HEK293 (cell line): ENCODE measurements at regions not wholly inside any gene's neighbourhood (a gene's known extent, or its start where the extent isn't known, plus 50 kb on each side); places are given as distances from the start of the nearest gene placed in this dataset.

Experiments used
- CTCF ChIA-PET: fragments of 350-600 bp; formaldehyde crosslinking; extraction: SDS; loops from one replicate; lab custom pipeline; 2021; ENCODE audit warnings: antibody characterized with exemption; lab: Yijun Ruan, JAX
- POLR2A ChIA-PET: fragments of 300-600 bp; formaldehyde crosslinking; extraction: SDS; loops from one replicate; lab custom pipeline; 2020; ENCODE audit warnings: antibody characterized with exemption, inconsistent platforms; lab: Yijun Ruan, JAX
- H3K27ac ChIP-seq: fragments of 200-500 bp; sonication (Bioruptor generic); 2 replicates; pipeline ENCODE4 v1.5.1; 2014; ENCODE audit warnings: low read depth, low read length, control low read depth, inconsistent platforms; ENCODE audit errors: extremely low read depth
- H3K36me3 ChIP-seq, 2 experiments: fragments of 200-500 bp in 1 of 2; sonication (Bioruptor generic) in 1 of 2; 1 replicate in 1 of 2; 2 replicates in 1 of 2; pipeline ENCODE4 v1.5.1; 2014 to 2017; ENCODE audit warnings: inconsistent platforms in 2 of 2, low read length in 2 of 2; ENCODE audit not compliant: control insufficient read depth in 2 of 2, insufficient read depth in 1 of 2
- H3K4me1 ChIP-seq: fragments of 200-500 bp; sonication (Bioruptor generic); 2 replicates; pipeline ENCODE4 v1.5.1; 2014; ENCODE audit warnings: mild to moderate bottlenecking, low read length, inconsistent platforms; ENCODE audit not compliant: control insufficient read depth, insufficient read depth
- H3K4me3 ChIP-seq: 2 replicates; pipeline ENCODE4 v1.5.1; 2011; ENCODE audit warnings: low read depth, mild to moderate bottlenecking, control low read depth, low read length, moderate library complexity
- H3K9me3 ChIP-seq: fragments of 200-500 bp; sonication (Bioruptor generic); 2 replicates; pipeline ENCODE4 v1.5.1; 2014; ENCODE audit warnings: low read depth, low read length, inconsistent platforms; ENCODE audit not compliant: control insufficient read depth, insufficient read depth
- BCL11A ChIP-seq: fragments of 450-650 bp; formaldehyde crosslinking; IDR thresholded peaks from 2 replicates; pipeline ENCODE4 v1.5.1; 2016; ENCODE audit warnings: low read depth, missing biosample characterization, missing genetic modification characterization
- GLI4 ChIP-seq: fragments of 450-650 bp; formaldehyde crosslinking; IDR thresholded peaks from 2 replicates; pipeline ENCODE4 v1.5.1; 2016; ENCODE audit warnings: missing biosample characterization, missing genetic modification characterization
- GLIS2 ChIP-seq: fragments of 450-650 bp; formaldehyde crosslinking; IDR thresholded peaks from 2 replicates; pipeline ENCODE4 v1.5.1; 2016; ENCODE audit warnings: missing biosample characterization, missing genetic modification characterization
- HOXD13 ChIP-seq: sonication (generic); formaldehyde crosslinking; IDR thresholded peaks from 2 replicates; pipeline ENCODE4 v1.8.0; 2022; ENCODE audit warnings: missing genetic modification reagents, borderline replicate concordance
- IKZF3 ChIP-seq: fragments of 450-650 bp; IDR thresholded peaks from 2 replicates; pipeline ENCODE4 v1.5.0; 2018; ENCODE audit warnings: missing biosample characterization, mild to moderate bottlenecking, missing genetic modification characterization, moderate library complexity
- MZF1 ChIP-seq: fragments of 450-650 bp; formaldehyde crosslinking; IDR thresholded peaks from 2 replicates; pipeline ENCODE4 v1.5.1; 2017; ENCODE audit warnings: missing biosample characterization, missing genetic modification characterization, borderline replicate concordance
- ZNF10 ChIP-seq: fragments of 450-650 bp; formaldehyde crosslinking; IDR thresholded peaks from 2 replicates; pipeline ENCODE4 v1.5.1; 2017; ENCODE audit warnings: missing biosample characterization, missing genetic modification characterization
- ZNF157 ChIP-seq: fragments of 450-650 bp; formaldehyde crosslinking; IDR thresholded peaks from 2 replicates; pipeline ENCODE4 v1.5.1; 2016; ENCODE audit warnings: missing biosample characterization, missing genetic modification characterization
- ZNF174 ChIP-seq: fragments of 450-650 bp; formaldehyde crosslinking; IDR thresholded peaks from 2 replicates; pipeline ENCODE4 v1.5.0; 2017; ENCODE audit warnings: missing biosample characterization, mild to moderate bottlenecking, missing genetic modification characterization
- ZNF175 ChIP-seq: fragments of 450-650 bp; formaldehyde crosslinking; IDR thresholded peaks from 2 replicates; pipeline ENCODE4 v1.5.1; 2016; ENCODE audit warnings: missing biosample characterization, missing genetic modification characterization
- ZNF202 ChIP-seq: fragments of 450-650 bp; formaldehyde crosslinking; IDR thresholded peaks from 2 replicates; pipeline ENCODE4 v1.5.1; 2016; ENCODE audit warnings: missing biosample characterization, missing genetic modification characterization, borderline replicate concordance
- ZNF221 ChIP-seq: fragments of 450-650 bp; formaldehyde crosslinking; IDR thresholded peaks from 2 replicates; pipeline ENCODE4 v1.5.1; 2017; ENCODE audit warnings: missing biosample characterization, missing genetic modification characterization, borderline replicate concordance
- ZNF266 ChIP-seq: fragments of 450-650 bp; formaldehyde crosslinking; IDR thresholded peaks from 2 replicates; pipeline ENCODE4 v1.5.1; 2016; ENCODE audit warnings: missing biosample characterization, missing genetic modification characterization, low read depth
- ZNF391 ChIP-seq: fragments of 450-650 bp; formaldehyde crosslinking; IDR thresholded peaks from 2 replicates; pipeline ENCODE4 v1.5.1; 2016; ENCODE audit warnings: low read depth, missing biosample characterization, missing genetic modification characterization, borderline replicate concordance
- ZNF501 ChIP-seq: fragments of 450-650 bp; formaldehyde crosslinking; IDR thresholded peaks from 2 replicates; pipeline ENCODE4 v1.5.1; 2016; ENCODE audit warnings: missing biosample characterization, missing genetic modification characterization
- ZNF610 ChIP-seq: fragments of 450-650 bp; formaldehyde crosslinking; IDR thresholded peaks from 2 replicates; pipeline ENCODE4 v1.5.1; 2016; ENCODE audit warnings: missing biosample characterization, missing genetic modification characterization, borderline replicate concordance
- ZNF621 ChIP-seq: fragments of 450-650 bp; formaldehyde crosslinking; IDR thresholded peaks from 2 replicates; pipeline ENCODE4 v1.5.1; 2017; ENCODE audit warnings: missing biosample characterization, missing genetic modification characterization
- ZNF658 ChIP-seq: fragments of 450-650 bp; formaldehyde crosslinking; IDR thresholded peaks from 2 replicates; pipeline ENCODE4; 2016; ENCODE audit warnings: missing biosample characterization, missing genetic modification characterization
- ZNF670 ChIP-seq: fragments of 450-650 bp; formaldehyde crosslinking; IDR thresholded peaks from 2 replicates; pipeline ENCODE4 v1.5.1; 2016; ENCODE audit warnings: missing biosample characterization, missing genetic modification characterization, low read depth
- TF ChIP-seq, protein P1 (sequence below): fragments of 450-650 bp; formaldehyde crosslinking; IDR thresholded peaks from 2 replicates; pipeline ENCODE4 v1.5.1; 2017; ENCODE audit warnings: missing biosample characterization, missing genetic modification characterization
- TF ChIP-seq, protein P2 (sequence below): fragments of 450-650 bp; formaldehyde crosslinking; IDR thresholded peaks from 2 replicates; pipeline ENCODE4 v1.5.1; 2017; ENCODE audit warnings: missing biosample characterization, mild to moderate bottlenecking, missing genetic modification characterization, moderate library complexity
- TF ChIP-seq, protein P3 (sequence below): fragments of 450-650 bp; IDR thresholded peaks from 2 replicates; pipeline ENCODE4 v1.5.1; 2018; ENCODE audit warnings: missing biosample characterization, mild to moderate bottlenecking, missing genetic modification characterization
- TF ChIP-seq, protein P4 (sequence below): fragments of 450-650 bp; formaldehyde crosslinking; IDR thresholded peaks from 2 replicates; pipeline ENCODE4 v1.5.1; 2016; ENCODE audit warnings: missing biosample characterization, missing genetic modification characterization
- TF ChIP-seq, protein P5 (sequence below): fragments of 450-650 bp; formaldehyde crosslinking; IDR thresholded peaks from 2 replicates; pipeline ENCODE4; 2016; ENCODE audit warnings: missing biosample characterization, missing genetic modification characterization
- TF ChIP-seq, protein P6 (sequence below): fragments of 450-650 bp; formaldehyde crosslinking; IDR thresholded peaks from 2 replicates; pipeline ENCODE4 v1.5.1; 2016; ENCODE audit warnings: missing biosample characterization, missing genetic modification characterization

DNA sequence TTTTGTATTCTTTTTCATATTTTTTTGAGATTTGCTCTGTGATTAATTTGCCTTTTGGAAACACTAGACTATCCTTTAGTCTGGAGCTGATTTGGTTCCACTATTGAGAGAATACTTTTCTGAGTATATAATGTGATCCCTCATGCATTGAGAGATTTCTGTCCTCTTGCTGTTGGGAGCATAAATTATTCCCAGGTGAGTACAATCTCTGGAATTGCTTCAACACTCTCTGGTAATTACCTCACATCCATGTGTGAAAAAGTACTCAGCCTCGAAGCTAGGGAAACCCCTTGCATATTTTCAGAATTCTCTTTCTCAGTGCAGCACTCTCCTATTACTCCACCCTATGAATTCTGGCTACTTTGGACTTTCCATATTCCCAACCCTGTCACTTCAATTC is 550.0 kb downstream of the RAPGEF2 start (continued):
- TF ChIP-seq, protein P1, sequence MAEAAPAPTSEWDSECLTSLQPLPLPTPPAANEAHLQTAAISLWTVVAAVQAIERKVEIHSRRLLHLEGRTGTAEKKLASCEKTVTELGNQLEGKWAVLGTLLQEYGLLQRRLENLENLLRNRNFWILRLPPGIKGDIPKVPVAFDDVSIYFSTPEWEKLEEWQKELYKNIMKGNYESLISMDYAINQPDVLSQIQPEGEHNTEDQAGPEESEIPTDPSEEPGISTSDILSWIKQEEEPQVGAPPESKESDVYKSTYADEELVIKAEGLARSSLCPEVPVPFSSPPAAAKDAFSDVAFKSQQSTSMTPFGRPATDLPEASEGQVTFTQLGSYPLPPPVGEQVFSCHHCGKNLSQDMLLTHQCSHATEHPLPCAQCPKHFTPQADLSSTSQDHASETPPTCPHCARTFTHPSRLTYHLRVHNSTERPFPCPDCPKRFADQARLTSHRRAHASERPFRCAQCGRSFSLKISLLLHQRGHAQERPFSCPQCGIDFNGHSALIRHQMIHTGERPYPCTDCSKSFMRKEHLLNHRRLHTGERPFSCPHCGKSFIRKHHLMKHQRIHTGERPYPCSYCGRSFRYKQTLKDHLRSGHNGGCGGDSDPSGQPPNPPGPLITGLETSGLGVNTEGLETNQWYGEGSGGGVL (tag by site-specific recombination) = no peak
- TF ChIP-seq ZNF175 (tag by site-specific recombination) (no peak), HOXD13 (CRISPR knock-in tag) (no peak), ZNF157 (tag by site-specific recombination) (no peak)
- TF ChIP-seq, protein P2, sequence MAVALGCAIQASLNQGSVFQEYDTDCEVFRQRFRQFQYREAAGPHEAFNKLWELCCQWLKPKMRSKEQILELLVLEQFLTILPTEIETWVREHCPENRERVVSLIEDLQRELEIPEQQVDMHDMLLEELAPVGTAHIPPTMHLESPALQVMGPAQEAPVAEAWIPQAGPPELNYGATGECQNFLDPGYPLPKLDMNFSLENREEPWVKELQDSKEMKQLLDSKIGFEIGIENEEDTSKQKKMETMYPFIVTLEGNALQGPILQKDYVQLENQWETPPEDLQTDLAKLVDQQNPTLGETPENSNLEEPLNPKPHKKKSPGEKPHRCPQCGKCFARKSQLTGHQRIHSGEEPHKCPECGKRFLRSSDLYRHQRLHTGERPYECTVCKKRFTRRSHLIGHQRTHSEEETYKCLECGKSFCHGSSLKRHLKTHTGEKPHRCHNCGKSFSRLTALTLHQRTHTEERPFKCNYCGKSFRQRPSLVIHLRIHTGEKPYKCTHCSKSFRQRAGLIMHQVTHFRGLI (tag by site-specific recombination) = no peak
- TF ChIP-seq, protein P3, sequence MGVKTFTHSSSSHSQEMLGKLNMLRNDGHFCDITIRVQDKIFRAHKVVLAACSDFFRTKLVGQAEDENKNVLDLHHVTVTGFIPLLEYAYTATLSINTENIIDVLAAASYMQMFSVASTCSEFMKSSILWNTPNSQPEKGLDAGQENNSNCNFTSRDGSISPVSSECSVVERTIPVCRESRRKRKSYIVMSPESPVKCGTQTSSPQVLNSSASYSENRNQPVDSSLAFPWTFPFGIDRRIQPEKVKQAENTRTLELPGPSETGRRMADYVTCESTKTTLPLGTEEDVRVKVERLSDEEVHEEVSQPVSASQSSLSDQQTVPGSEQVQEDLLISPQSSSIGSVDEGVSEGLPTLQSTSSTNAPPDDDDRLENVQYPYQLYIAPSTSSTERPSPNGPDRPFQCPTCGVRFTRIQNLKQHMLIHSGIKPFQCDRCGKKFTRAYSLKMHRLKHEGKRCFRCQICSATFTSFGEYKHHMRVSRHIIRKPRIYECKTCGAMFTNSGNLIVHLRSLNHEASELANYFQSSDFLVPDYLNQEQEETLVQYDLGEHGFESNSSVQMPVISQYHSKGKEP = no peak

DNA sequence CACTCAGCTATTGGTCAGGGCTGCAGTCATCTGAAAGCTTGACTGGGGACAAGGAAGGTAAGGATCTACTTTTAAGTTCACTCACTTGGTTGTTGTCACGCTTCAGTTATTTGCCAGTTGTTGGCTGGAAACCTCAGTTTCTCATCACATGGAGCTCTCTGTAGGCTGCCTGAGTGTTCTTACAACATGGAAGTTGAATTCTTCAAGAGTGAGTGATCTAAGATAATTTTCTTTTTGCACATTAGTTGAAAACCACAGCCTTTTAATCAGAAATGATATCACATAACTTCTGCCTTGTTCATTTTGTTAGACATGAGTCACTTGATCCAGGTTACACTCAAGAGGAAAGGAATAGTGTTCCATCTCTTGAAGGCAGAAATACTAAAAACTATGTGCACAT is 552.7 kb downstream of the RAPGEF2 start:
- Histone ChIP-seq H3K27ac (no peak overlapping the region), H3K36me3 (no peaks in the 10 kb centered on the region), H3K9me3 (no peaks in the 10 kb centered on the region), H3K4me3 (no peak overlapping the region), H3K4me1 (no peaks in the 10 kb centered on the region)
- ChIA-PET POLR2A (no interaction called here), CTCF (no interaction called here)
- no peak for TF ChIP-seq ZNF610 (tag by site-specific recombination)
- no peak for TF ChIP-seq ZNF174 (tag by site-specific recombination)
- TF ChIP-seq ZNF391 = no peak
- TF ChIP-seq GLI4 (tag by site-specific recombination) = no peak
- no peak for TF ChIP-seq ZNF670 (tag by site-specific recombination)
- TF ChIP-seq BCL11A (tag by site-specific recombination) = no peak
- no peak for TF ChIP-seq ZNF266
- no peak for TF ChIP-seq IKZF3 (tag by site-specific recombination)
- TF ChIP-seq, protein P4, sequence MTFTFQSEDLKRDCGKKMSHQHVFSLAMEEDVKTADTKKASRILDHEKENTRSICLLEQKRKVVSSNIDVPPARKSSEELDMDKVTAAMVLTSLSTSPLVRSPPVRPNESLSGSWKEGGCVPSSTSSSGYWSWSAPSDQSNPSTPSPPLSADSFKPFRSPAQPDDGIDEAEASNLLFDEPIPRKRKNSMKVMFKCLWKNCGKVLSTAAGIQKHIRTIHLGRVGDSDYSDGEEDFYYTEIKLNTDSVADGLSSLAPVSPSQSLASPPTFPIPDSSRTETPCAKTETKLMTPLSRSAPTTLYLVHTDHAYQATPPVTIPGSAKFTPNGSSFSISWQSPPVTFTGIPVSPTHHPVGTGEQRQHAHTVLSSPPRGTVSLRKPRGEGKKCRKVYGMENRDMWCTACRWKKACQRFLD (tag by site-specific recombination) = no peak
- no peak for TF ChIP-seq ZNF202
- no peak for TF ChIP-seq ZNF621 (tag by site-specific recombination)
- TF ChIP-seq ZNF658 (tag by site-specific recombination) = no peak

DNA sequence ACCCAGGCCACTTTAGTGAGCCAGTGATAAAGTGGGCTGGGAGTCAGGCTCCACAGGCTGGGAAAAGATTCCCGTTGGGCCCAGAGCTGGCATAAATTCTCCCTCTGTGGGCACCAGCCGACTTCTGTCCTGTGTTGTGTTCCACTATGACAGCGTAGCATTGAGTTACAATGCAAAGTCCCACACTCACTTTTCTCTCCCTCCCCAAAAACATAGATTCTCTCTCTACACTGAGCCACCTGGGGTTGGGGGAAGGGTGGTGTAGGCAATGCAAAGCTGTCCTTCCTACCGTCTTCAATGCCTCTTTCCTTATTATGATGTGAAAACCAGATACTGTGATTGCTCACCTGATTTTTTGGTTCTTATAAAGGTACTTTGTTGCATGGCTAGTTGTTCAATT is 566.2 kb downstream of the RAPGEF2 start:
- no peaks in the 10 kb centered on the region for H3K4me1 ChIP-seq
- no peaks in the 10 kb centered on the region for H3K9me3 ChIP-seq
- H3K4me3 ChIP-seq = no peak overlapping the region
- H3K36me3 ChIP-seq = no peaks in the 10 kb centered on the region
- POLR2A ChIA-PET = no interaction called here
- CTCF ChIA-PET = no interaction called here
- no peak overlapping the region for H3K27ac ChIP-seq
- no peak for TF ChIP-seq GLIS2 (tag by site-specific recombination)
- TF ChIP-seq, protein P5, sequence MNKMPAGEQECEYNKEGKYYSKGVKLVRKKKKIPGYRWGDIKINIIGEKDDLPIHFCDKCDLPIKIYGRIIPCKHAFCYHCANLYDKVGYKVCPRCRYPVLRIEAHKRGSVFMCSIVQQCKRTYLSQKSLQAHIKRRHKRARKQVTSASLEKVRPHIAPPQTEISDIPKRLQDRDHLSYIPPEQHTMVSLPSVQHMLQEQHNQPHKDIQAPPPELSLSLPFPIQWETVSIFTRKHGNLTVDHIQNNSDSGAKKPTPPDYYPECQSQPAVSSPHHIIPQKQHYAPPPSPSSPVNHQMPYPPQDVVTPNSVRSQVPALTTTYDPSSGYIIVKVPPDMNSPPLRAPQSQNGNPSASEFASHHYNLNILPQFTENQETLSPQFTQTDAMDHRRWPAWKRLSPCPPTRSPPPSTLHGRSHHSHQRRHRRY (tag by site-specific recombination) = no peak
- TF ChIP-seq, protein P6, sequence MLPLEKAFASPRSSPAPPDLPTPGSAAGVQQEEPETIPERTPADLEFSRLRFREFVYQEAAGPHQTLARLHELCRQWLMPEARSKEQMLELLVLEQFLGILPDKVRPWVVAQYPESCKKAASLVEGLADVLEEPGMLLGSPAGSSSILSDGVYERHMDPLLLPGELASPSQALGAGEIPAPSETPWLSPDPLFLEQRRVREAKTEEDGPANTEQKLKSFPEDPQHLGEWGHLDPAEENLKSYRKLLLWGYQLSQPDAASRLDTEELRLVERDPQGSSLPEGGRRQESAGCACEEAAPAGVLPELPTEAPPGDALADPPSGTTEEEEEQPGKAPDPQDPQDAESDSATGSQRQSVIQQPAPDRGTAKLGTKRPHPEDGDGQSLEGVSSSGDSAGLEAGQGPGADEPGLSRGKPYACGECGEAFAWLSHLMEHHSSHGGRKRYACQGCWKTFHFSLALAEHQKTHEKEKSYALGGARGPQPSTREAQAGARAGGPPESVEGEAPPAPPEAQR = no peak
- no peak for TF ChIP-seq ZNF221 (tag by site-specific recombination)
- TF ChIP-seq, protein P4 (tag by site-specific recombination) = no peak
- no peak for TF ChIP-seq ZNF610 (tag by site-specific recombination)
- no peak for TF ChIP-seq MZF1 (tag by site-specific recombination)
- no peak for TF ChIP-seq ZNF10 (tag by site-specific recombination)
- no peak for TF ChIP-seq ZNF501 (tag by site-specific recombination)
